Endothelial cell of umbilical vein (primary cell): ENCODE measurements at regions not wholly inside any gene's neighbourhood (a gene's known extent, or its start where the extent isn't known, plus 50 kb on each side); places are given as distances from the start of the nearest gene placed in this dataset.

Experiments
- BruUV-seq: library from RNA; stranded (reverse); fragments of 400-500 nt; replicated peaks from 2 replicates; lab custom pipeline; 2021; lab: Mats Ljungman, UMichigan
- CTCF ChIA-PET: fragments of 300-600, 350-600 bp; sonication (Branson Sonifier 250); formaldehyde crosslinking; loops from one replicate; lab custom pipeline; 2021; ENCODE audit warnings: antibody characterized with exemption, inconsistent platforms; lab: Charles Lee
- POLR2A ChIA-PET: fragments of 300-600, 350-600 bp; sonication (Branson Sonifier 250); formaldehyde crosslinking; loops from one replicate; lab custom pipeline; 2021; ENCODE audit warnings: antibody characterized with exemption, inconsistent platforms; lab: Charles Lee
- DNase-seq: peaks from one replicate; pipeline ENCODE4 v3.0.0-alpha.2; 2011; ENCODE audit warnings: low read depth, low spot score
- FAIRE-seq: peaks from 2 replicates; lab custom pipeline; 2011; peaks lifted over from hg19 to GRCh38; lab: Jason Lieb, UNC
- H2AFZ ChIP-seq: 2 replicates; pipeline ENCODE4 v1.6.0; 2012; ENCODE audit warnings: low read depth, low read length, control low read depth, inconsistent platforms
- H3K27ac ChIP-seq: 2 replicates; pipeline ENCODE4 v1.5.1; 2011; ENCODE audit warnings: low read depth, mild to moderate bottlenecking, control low read depth, low read length, moderate library complexity; ENCODE audit not compliant: insufficient read depth
- H3K27me3 ChIP-seq, 2 experiments: 2 replicates each; pipeline versions ENCODE4 v1.6.0 to v1.6.1; 2011; ENCODE audit warnings: low read length in 2 of 2, mixed read lengths in 1 of 2; ENCODE audit not compliant: control insufficient read depth in 2 of 2, insufficient read depth in 2 of 2
- H3K36me3 ChIP-seq, 2 experiments: 2 replicates in 1 of 2; 3 replicates in 1 of 2; pipeline ENCODE4 v1.5.1; 2011; ENCODE audit warnings: low read length in 2 of 2, mild to moderate bottlenecking in 1 of 2, moderate library complexity in 1 of 2; ENCODE audit not compliant: control insufficient read depth in 2 of 2, insufficient read depth in 2 of 2; ENCODE audit errors: extremely low read depth in 1 of 2
- H3K4me1 ChIP-seq: 3 replicates; pipeline ENCODE4 v1.5.1; 2011; ENCODE audit warnings: mild to moderate bottlenecking, low read length; ENCODE audit not compliant: control insufficient read depth, insufficient read depth; ENCODE audit errors: extremely low read depth
- H3K4me2 ChIP-seq: 2 replicates; pipeline ENCODE4 v1.6.1; 2011; ENCODE audit warnings: low read length, control low read depth, mixed read lengths; ENCODE audit not compliant: insufficient read depth
- H3K4me3 ChIP-seq, 3 experiments: fragments of 200-600 bp in 1 of 3; sonication (generic), shearing (Covaris generic) in 1 of 3; replicated peaks in 1 of 3; 2 replicates each; pipeline ENCODE4 v1.5.1; 2011 to 2016; ENCODE audit warnings: control low read depth in 3 of 3, low read length in 3 of 3, mild to moderate bottlenecking in 2 of 3, inconsistent platforms in 1 of 3, low read depth in 1 of 3, moderate library complexity in 1 of 3; ENCODE audit not compliant: insufficient read depth in 1 of 3
- H3K79me2 ChIP-seq: 2 replicates; pipeline ENCODE4 v1.6.0; 2012; ENCODE audit warnings: low read length, inconsistent platforms; ENCODE audit not compliant: control insufficient read depth, insufficient read depth
- H3K9ac ChIP-seq: replicated peaks from 2 replicates; pipeline ENCODE3; 2011; ENCODE audit warnings: low read length, control low read depth; ENCODE audit not compliant: insufficient read depth; ENCODE audit errors: extremely low read depth
- H3K9me1 ChIP-seq: replicated peaks from 3 replicates; pipeline ENCODE4 v1.6.0; 2011; ENCODE audit warnings: mild to moderate bottlenecking, low read length; ENCODE audit not compliant: control insufficient read depth, insufficient read depth; ENCODE audit errors: extremely low read depth
- H3K9me3 ChIP-seq: replicated peaks from 2 replicates; pipeline ENCODE4 v1.5.1; 2012; ENCODE audit warnings: low read length, inconsistent platforms; ENCODE audit not compliant: control insufficient read depth, insufficient read depth
- H4K20me1 ChIP-seq: replicated peaks from 2 replicates; pipeline ENCODE3; 2011; ENCODE audit warnings: mild to moderate bottlenecking, low read length; ENCODE audit not compliant: control insufficient read depth, insufficient read depth; ENCODE audit errors: extremely low read depth
- CTCF ChIP-seq, 2 donors: IDR thresholded peaks; 1 replicate in 1 of 2; 2 replicates in 1 of 2; pipeline ENCODE4 v1.5.1; 2011; ENCODE audit warnings: low read length in 2 of 2, mild to moderate bottlenecking in 2 of 2, moderate library complexity in 2 of 2, control low read depth in 1 of 2, inconsistent platforms in 1 of 2, low read depth in 1 of 2; ENCODE audit not compliant: insufficient read depth in 1 of 2; ENCODE audit errors: extremely low read depth in 1 of 2
- EZH2 ChIP-seq: IDR thresholded peaks from 2 replicates; pipeline ENCODE4 v1.6.1; 2012; ENCODE audit warnings: borderline replicate concordance, low read depth, mild to moderate bottlenecking, moderate library complexity, low read length, inconsistent platforms; ENCODE audit not compliant: severe bottlenecking
- FOS ChIP-seq: IDR thresholded peaks from 2 replicates; pipeline ENCODE4 v1.6.1; 2011; ENCODE audit warnings: mild to moderate bottlenecking, low read length, moderate library complexity, borderline replicate concordance; ENCODE audit not compliant: insufficient read depth
- GATA2 ChIP-seq: IDR thresholded peaks from 2 replicates; pipeline ENCODE4 v1.7.0; 2011; ENCODE audit warnings: low read depth, mild to moderate bottlenecking, moderate library complexity, mixed read lengths, low read length; ENCODE audit not compliant: insufficient read length, insufficient read depth
- JUN ChIP-seq: IDR thresholded peaks from 2 replicates; pipeline ENCODE4 v1.6.1; 2011; ENCODE audit warnings: borderline replicate concordance, low read depth; ENCODE audit not compliant: insufficient read length, insufficient read depth
- MYC ChIP-seq: IDR thresholded peaks from one replicate; pipeline ENCODE4 v1.6.1; 2011; ENCODE audit warnings: mild to moderate bottlenecking, low read depth, low read length
- POLR2A ChIP-seq: IDR thresholded peaks from 2 replicates; pipeline ENCODE4 v1.6.1; 2012; ENCODE audit warnings: low read depth, mild to moderate bottlenecking, control low read depth, low read length
- POLR2AphosphoS5 ChIP-seq: IDR thresholded peaks from 2 replicates; pipeline ENCODE4 v1.6.1; 2012; ENCODE audit warnings: low read depth, mild to moderate bottlenecking, control low read depth, low read length, moderate library complexity; ENCODE audit not compliant: insufficient read depth
- dilution Hi-C: fragments of 300-500 bp; cut with MboI; formaldehyde crosslinking; loops from one replicate; pipeline ENCODE4 v1.15.0; 2019; ENCODE audit warnings: low sequenced_read_pairs; ENCODE audit not compliant: extremely low pct_ligation_motif_present
- intact Hi-C: fragments of 100-400 bp; cut with micrococcal nuclease; formaldehyde crosslinking; loops from one replicate; pipeline ENCODE4 v1.10.0; 2022
- TF ChIP-seq, protein P1 (sequence below): IDR thresholded peaks from 2 replicates; pipeline ENCODE4 v1.6.1; 2011; ENCODE audit not compliant: insufficient read depth, insufficient read length

- FAIRE-seq: no peak
- H3K4me1 ChIP-seq: no peaks in the 10 kb centered on the region
- H3K27me3 ChIP-seq: peaks cover 2 to 3% of the 10 kb centered on the region in 2 experiments
- intact Hi-C loops (no loop called here), dilution Hi-C loops (no loop called here)
- H4K20me1 ChIP-seq: no peaks in the 10 kb centered on the region
- BruUV-seq: no TSS peak
- no peak overlapping the region for H3K4me2 ChIP-seq
- ChIA-PET POLR2A (no interaction called here), CTCF (no interaction called here)
- DNase-seq: no peak
- H3K9me1 ChIP-seq: no peaks in the 10 kb centered on the region
- H3K27ac ChIP-seq: no peak overlapping the region
- H3K9ac ChIP-seq: no peak overlapping the region
- no peak for TF ChIP-seq POLR2A
- TF ChIP-seq, protein P1, sequence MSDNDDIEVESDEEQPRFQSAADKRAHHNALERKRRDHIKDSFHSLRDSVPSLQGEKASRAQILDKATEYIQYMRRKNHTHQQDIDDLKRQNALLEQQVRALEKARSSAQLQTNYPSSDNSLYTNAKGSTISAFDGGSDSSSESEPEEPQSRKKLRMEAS: no peak
- TF ChIP-seq JUN: no peak
- TF ChIP-seq GATA2: no peak
- no peak for TF ChIP-seq FOS
- no peak for TF ChIP-seq MYC
- no peak for TF ChIP-seq EZH2
- no peak for TF ChIP-seq CTCF (IDR thresholded peaks at IDR 0.05; ENCODE audit: extremely low read depth in 1 of 2, insufficient read depth in 1 of 2, low read depth in 1 of 2, low read length in 2 of 2)
- no peak for TF ChIP-seq POLR2AphosphoS5
- no peaks in the 10 kb centered on the region for H3K9me3 ChIP-seq
- H3K36me3 ChIP-seq: no peaks in the 10 kb centered on the region
- no peak overlapping the region for H2AFZ ChIP-seq
- no peaks in the 10 kb centered on the region for H3K79me2 ChIP-seq
- H3K4me3 ChIP-seq: no peak overlapping the region
Observed at GRCh38 chr5:112566251-112566650, 147.2 kb upstream of the EPB41L4A start.
